GM19025 (cell line): ENCODE measurements at regions not wholly inside any gene's neighbourhood (a gene's known extent, or its start where the extent isn't known, plus 50 kb on each side); places are given as distances from the start of the nearest gene placed in this dataset.
"Not testable (repeated sequence)": the region's sequence is repeated elsewhere in the genome, so short reads cannot be mapped to it uniquely, and the experiment has no call there.

Experiments
- ATAC-seq: cut with Tn5 transposase; IDR thresholded peaks from one replicate; pipeline ENCODE4 v1.9.1; 2021; ENCODE audit warnings: mild to moderate bottlenecking, low read depth, moderate library complexity; ENCODE audit not compliant: unreplicated experiment

- ATAC-seq = no peak
Measured at GRCh38 chr6:11387707-11388430, 149.7 kb upstream of the TMEM170B start.

GRCh38 chr6:11386726-11387125 is 150.8 kb upstream of the TMEM170B start:
- ATAC-seq = no peak

- ATAC-seq = peak; percentile 46
Measured at GRCh38 chr6:11386323-11386722, 151.2 kb upstream of the TMEM170B start.

- ATAC-seq = no peak
Measured at GRCh38 chr6:11384531-11385309, 152.3 kb upstream of the NEDD9 start.

GRCh38 chr6:11381801-11382513 is 149.5 kb upstream of the NEDD9 start:
- ATAC-seq = peak; percentile 72

- no peak for ATAC-seq
Measured at GRCh38 chr6:11380969-11381744, 148.7 kb upstream of the NEDD9 start.

- ATAC-seq = no peak
Measured at GRCh38 chr6:11380549-11380948, 148.1 kb upstream of the NEDD9 start.

- ATAC-seq = no peak
Measured at GRCh38 chr6:11379805-11380204, 147.3 kb upstream of the NEDD9 start.

- ATAC-seq = no peak
Measured at GRCh38 chr6:11378639-11379038, 146.2 kb upstream of the NEDD9 start.

- peak; percentile 92 for ATAC-seq
Measured at GRCh38 chr6:11374036-11375010, 141.9 kb upstream of the NEDD9 start.

- ATAC-seq = no peak
Measured at GRCh38 chr6:11373208-11373607, 140.7 kb upstream of the NEDD9 start.

GRCh38 chr6:11372186-11372790 is 139.8 kb upstream of the NEDD9 start:
- ATAC-seq = not testable (repeated sequence)

- ATAC-seq = no peak
Measured at GRCh38 chr6:11370191-11371018, 137.9 kb upstream of the NEDD9 start.

GRCh38 chr6:11368760-11369159 is 136.3 kb upstream of the NEDD9 start:
- ATAC-seq = no peak

- no peak for ATAC-seq
Measured at GRCh38 chr6:11368264-11368663, 135.8 kb upstream of the NEDD9 start.

GRCh38 chr6:11367638-11368199 is 135.3 kb upstream of the NEDD9 start:
- ATAC-seq = no peak

GRCh38 chr6:11366934-11367637 is 134.6 kb upstream of the NEDD9 start:
- ATAC-seq = no peak
